ENCODE measurements at regions not wholly inside any gene's neighbourhood (a gene's known extent, or its start where the extent isn't known, plus 50 kb on each side); places are given as distances from the start of the nearest gene placed in this dataset.

DNA sequence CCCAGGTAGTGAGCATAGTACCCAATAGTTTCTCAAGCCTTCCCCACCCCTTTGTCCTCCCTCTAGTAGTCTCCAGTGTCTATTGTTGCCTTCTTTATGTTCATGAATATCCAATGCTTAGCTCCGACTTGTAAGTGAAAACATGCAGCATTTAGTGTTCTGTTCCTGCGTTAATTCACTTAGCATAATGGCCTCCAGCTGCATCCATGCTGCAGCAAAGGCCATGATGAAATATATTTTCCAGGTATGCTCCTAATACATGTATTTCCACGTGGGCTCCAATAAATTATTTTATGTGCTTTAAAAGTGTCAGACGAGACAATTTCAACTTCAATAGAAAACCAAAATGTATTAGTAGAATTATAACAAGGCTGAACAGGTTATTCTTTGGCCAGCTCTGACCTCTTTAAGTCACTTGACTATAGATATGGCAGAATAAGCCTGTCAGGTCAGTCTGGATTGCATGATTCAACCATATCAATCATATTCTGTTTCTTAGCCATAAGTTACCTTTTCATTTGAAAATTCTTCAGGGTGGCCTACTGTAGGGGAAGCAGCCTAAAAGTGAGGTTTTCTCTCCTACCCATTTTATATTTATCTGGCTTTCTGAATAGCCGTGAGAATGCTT, 2291.6 kb upstream of the WWC1 start:
- Histone ChIP-seq H3K4me1 (ENCODE audit: control insufficient read depth, insufficient read depth, low read length) (no peaks in the 10 kb centered on the region), H4K20me1 (ENCODE audit: control insufficient read depth, insufficient read depth) (no peaks in the 10 kb centered on the region), H3K9me3 (replicated peaks; ENCODE audit: control insufficient read depth, insufficient read depth, low read length) (no peaks in the 10 kb centered on the region), H3K4me2 (ENCODE audit: control insufficient read depth, insufficient read depth) (no peak overlapping the region), H3K79me2 (ENCODE audit: control insufficient read depth, insufficient read depth, low read length) (no peaks in the 10 kb centered on the region), H3K4me3 (no peak overlapping the region), H3K36me3 (ENCODE audit: control insufficient read depth in 2 of 2, insufficient read depth in 2 of 2, low read length in 1 of 2) (no peaks in the 10 kb centered on the region), H3K27ac (ENCODE audit: control insufficient read depth, insufficient read depth) (no peak overlapping the region), H2AFZ (ENCODE audit: control insufficient read depth, low read depth, low read length) (no peak overlapping the region), H3K27me3 (replicated peaks in 1 of 2; ENCODE audit: control insufficient read depth in 2 of 2, insufficient read depth in 2 of 2, low read length in 1 of 2) (no peaks in the 10 kb centered on the region), H3K9ac (ENCODE audit: control insufficient read depth, insufficient read depth, low read length) (no peak overlapping the region)
- in situ Hi-C loops (cut with MboI), result no loop called here
- no TSS peak for BruUV-seq (replicated peaks)
- 32% methylated on average over 5 of the region's 5 CpGs for WGBS (ENCODE audit: insufficient coverage, insufficient replicate concordance, low lambda C conversion rate, missing lambda C conversion rate)
- RAD21 ChIA-PET (ENCODE audit: unreplicated experiment), result no interaction called here
- FAIRE-seq (no peak), DNase-seq (ENCODE audit: low read depth, low spot score) (no peak), ATAC-seq (no peak)
- intact Hi-C loops (cut with micrococcal nuclease; ENCODE audit: unreplicated experiment), result no loop called here
- POLR2A ChIA-PET, result no interaction called here
- SMC1A ChIA-PET (ENCODE audit: uncharacterized antibody, unreplicated experiment), result no interaction called here
- CTCF ChIA-PET, result no interaction called here
- TF ChIP-seq E2F4 (IDR thresholded peaks at IDR 0.05; ENCODE audit: low read depth, low read length) (no peak), CBX3 (IDR thresholded peaks at IDR 0.05; ENCODE audit: borderline replicate concordance, low read depth) (no peak), TBL1XR1 (IDR thresholded peaks at IDR 0.05; ENCODE audit: low read depth, low read length) (no peak), PAX8 (IDR thresholded peaks at IDR 0.05) (no peak), TCF3 (IDR thresholded peaks at IDR 0.05; ENCODE audit: borderline replicate concordance, insufficient read depth, low read depth, low read length) (no peak), EZH2 (IDR thresholded peaks at IDR 0.05; ENCODE audit: borderline replicate concordance, control insufficient read depth, low read depth, low read length) (no peak), KAT2A (conservative IDR thresholded peaks at IDR 0.05; ENCODE audit: control insufficient read depth, low read depth, low read length) (no peak), SMARCA5 (IDR thresholded peaks at IDR 0.05) (no peak)
- TF ChIP-seq, protein P1, sequence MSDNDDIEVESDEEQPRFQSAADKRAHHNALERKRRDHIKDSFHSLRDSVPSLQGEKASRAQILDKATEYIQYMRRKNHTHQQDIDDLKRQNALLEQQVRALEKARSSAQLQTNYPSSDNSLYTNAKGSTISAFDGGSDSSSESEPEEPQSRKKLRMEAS (IDR thresholded peaks at IDR 0.05; ENCODE audit: low read depth, low read length), result no peak
- TF ChIP-seq, protein P2, sequence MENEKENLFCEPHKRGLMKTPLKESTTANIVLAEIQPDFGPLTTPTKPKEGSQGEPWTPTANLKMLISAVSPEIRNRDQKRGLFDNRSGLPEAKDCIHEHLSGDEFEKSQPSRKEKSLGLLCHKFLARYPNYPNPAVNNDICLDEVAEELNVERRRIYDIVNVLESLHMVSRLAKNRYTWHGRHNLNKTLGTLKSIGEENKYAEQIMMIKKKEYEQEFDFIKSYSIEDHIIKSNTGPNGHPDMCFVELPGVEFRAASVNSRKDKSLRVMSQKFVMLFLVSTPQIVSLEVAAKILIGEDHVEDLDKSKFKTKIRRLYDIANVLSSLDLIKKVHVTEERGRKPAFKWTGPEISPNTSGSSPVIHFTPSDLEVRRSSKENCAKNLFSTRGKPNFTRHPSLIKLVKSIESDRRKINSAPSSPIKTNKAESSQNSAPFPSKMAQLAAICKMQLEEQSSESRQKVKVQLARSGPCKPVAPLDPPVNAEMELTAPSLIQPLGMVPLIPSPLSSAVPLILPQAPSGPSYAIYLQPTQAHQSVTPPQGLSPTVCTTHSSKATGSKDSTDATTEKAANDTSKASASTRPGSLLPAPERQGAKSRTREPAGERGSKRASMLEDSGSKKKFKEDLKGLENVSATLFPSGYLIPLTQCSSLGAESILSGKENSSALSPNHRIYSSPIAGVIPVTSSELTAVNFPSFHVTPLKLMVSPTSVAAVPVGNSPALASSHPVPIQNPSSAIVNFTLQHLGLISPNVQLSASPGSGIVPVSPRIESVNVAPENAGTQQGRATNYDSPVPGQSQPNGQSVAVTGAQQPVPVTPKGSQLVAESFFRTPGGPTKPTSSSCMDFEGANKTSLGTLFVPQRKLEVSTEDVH (IDR thresholded peaks at IDR 0.05; ENCODE audit: low read depth, partially characterized antibody), result no peak
- TF ChIP-seq, protein P3, sequence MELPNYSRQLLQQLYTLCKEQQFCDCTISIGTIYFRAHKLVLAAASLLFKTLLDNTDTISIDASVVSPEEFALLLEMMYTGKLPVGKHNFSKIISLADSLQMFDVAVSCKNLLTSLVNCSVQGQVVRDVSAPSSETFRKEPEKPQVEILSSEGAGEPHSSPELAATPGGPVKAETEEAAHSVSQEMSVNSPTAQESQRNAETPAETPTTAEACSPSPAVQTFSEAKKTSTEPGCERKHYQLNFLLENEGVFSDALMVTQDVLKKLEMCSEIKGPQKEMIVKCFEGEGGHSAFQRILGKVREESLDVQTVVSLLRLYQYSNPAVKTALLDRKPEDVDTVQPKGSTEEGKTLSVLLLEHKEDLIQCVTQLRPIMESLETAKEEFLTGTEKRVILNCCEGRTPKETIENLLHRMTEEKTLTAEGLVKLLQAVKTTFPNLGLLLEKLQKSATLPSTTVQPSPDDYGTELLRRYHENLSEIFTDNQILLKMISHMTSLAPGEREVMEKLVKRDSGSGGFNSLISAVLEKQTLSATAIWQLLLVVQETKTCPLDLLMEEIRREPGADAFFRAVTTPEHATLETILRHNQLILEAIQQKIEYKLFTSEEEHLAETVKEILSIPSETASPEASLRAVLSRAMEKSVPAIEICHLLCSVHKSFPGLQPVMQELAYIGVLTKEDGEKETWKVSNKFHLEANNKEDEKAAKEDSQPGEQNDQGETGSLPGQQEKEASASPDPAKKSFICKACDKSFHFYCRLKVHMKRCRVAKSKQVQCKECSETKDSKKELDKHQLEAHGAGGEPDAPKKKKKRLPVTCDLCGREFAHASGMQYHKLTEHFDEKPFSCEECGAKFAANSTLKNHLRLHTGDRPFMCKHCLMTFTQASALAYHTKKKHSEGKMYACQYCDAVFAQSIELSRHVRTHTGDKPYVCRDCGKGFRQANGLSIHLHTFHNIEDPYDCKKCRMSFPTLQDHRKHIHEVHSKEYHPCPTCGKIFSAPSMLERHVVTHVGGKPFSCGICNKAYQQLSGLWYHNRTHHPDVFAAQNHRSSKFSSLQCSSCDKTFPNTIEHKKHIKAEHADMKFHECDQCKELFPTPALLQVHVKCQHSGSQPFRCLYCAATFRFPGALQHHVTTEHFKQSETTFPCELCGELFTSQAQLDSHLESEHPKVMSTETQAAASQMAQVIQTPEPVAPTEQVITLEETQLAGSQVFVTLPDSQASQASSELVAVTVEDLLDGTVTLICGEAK (IDR thresholded peaks at IDR 0.05; ENCODE audit: borderline replicate concordance), result no peak

All from GM12878 (cell line).